Fibroblast of peridontal ligament (primary cell): ENCODE measurements at regions not wholly inside any gene's neighbourhood (a gene's known extent, or its start where the extent isn't known, plus 50 kb on each side); places are given as distances from the start of the nearest gene placed in this dataset.
A peak's percentile ranks its signal among the peaks of the same experiment; 100 is the strongest.

Source experiments
- DNase-seq: peaks from one replicate; pipeline ENCODE4 v3.0.0-alpha.2; 2010; ENCODE audit errors: extremely low read depth

- no peak for DNase-seq
Measured at GRCh38 chr4:114177628-114178027, 198.2 kb upstream of the ARSJ start.

GRCh38 chr4:114178392-114178791 lies 198.9 kb upstream of the ARSJ start:
- peak; percentile 28 for DNase-seq

GRCh38 chr4:114180481-114180880 lies 201.0 kb upstream of the ARSJ start:
- peak; percentile 83 for DNase-seq

DNA sequence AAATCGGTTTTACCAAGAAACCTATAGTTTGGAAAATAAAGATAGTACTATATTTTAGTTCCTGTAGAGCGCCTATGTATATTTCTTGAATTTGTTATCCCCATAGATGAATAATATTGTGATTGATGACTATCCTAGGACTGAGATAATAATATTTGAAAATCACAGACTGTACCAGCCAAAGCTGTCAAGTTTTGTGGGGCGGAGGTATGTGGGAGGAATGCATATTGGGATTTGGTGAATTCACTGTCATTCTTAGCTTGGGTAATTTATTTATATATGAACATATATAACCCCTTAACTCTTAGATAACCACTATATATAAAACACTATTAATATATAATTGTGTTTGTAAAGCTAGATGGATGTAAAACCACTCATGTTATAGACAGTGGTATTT lies 205.5 kb upstream of the ARSJ start:
- no peak for DNase-seq

DNA sequence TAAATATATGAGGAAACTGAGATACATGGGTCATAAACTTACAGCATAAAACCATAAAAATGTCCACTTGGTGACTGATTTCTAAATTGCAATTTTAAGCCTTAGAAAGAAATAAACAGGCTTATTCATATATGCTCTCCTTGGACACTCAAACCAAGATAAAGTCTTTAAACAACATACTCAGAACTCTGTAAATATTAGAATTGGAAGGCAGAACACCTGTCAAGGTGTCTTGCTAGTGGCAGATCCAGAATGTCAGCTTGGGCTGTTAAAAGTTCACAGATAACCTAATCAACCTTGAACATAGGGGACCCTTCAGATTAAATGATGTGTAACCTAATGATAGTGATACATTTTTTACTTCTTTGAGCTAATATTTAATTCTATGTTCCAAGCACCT lies 208.1 kb upstream of the ARSJ start:
- no peak for DNase-seq

- no peak for DNase-seq
Measured at GRCh38 chr4:114191496-114191895, 212.0 kb upstream of the ARSJ start.

DNA sequence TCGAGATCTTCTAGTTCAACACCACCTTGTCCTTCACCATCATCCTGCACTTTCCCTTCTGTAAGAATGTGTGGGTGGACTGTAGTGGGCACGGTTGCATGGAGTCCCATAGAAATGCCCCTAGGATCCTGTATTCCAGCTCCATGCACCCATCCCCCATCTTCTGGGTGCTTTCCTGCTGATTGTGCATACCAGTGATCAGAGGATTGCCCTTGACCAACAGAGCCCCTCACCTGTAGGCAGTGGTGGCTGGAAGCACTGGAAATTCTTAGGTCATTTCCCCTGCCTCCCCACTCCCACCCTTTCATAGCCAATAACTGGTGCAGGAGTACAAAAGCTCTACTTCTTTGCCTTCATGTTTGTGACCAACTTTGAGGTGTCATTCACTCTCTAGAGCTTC lies 213.4 kb upstream of the ARSJ start:
- no peak for DNase-seq

GRCh38 chr4:114193624-114194399 lies 214.4 kb upstream of the ARSJ start:
- DNase-seq, result peak; percentile 35

GRCh38 chr4:114196606-114197005 lies 217.2 kb upstream of the ARSJ start:
- DNase-seq, result no peak

DNA sequence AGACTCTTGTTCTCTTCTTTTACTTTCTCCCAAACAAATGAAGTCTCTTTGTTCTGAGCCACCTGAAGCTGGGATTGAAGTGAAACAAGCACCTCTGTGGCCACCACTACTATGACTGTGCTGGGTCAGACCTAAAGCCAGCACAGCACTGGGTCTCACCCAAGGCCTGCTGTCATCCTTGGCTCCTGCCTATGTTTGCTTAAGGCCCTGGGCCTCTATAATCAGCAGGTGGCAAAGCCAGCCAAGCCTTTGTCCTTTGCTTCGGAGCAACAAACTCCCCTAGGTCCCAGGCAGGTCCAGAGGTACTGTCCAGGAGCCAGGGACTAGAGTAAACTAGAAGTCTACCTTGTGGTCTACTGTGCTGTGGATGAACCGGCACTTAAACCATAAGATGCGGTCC lies 220.6 kb upstream of the ARSJ start:
- DNase-seq, result no peak

- no peak for DNase-seq
Measured at GRCh38 chr4:114205261-114205660, 225.8 kb upstream of the ARSJ start.

- DNase-seq, result peak; percentile 62
Measured at GRCh38 chr4:114208574-114209151, 229.2 kb upstream of the ARSJ start.

GRCh38 chr4:114209584-114209983 lies 230.1 kb upstream of the ARSJ start:
- no peak for DNase-seq

DNA sequence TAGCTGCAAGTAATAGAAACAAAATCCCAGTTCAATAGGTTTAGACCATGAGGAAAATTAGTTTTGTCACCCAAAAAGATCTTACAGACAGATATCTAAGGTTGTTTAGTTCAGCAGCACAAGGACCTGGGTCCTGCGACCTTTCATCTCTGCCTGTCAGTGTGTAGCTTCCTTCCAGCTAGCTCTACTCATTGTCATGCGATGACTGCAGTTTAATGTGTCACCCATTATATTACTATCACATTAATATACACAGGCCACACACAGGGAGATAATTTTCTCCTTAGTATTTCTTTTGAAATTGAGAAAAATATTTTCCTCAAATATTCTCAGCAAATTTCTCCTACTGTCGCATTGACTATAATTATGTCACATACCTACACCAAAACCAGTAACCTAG lies 232.1 kb upstream of the ARSJ start:
- no peak for DNase-seq

DNA sequence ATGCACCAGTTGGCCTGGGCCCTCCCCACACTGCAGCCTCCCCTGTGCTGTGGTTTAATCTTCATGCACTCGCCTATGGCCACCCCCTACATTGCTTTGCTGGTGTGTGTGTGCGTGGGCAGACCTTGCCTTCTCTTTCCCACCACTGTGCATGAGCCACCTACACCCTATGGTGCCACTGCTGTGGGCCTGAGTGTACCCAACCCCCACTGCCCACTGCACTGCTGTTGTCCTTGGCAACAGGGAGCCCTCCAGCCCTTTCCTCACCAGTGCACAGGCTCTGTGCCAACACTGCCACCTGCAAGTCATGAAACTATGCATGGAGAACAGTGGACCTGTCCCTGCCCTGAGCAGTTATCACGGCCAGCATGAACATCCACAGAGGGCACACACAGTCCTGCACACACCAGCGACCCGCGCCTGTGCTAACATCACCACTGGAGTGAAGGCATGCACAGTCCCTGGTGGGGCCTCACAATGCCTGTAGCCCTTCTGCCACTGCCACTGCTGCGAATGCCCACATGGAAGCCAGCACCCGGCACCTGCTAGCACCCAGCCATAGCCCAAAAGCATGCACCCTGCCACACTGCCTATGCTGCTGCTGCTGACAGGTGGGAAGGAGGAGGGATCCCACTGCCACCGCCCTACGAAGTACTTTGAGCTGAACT lies 237.8 kb upstream of the ARSJ start:
- no peak for DNase-seq

GRCh38 chr4:114223580-114223979 lies 244.1 kb upstream of the ARSJ start:
- DNase-seq, result no peak

GRCh38 chr4:114225436-114225835 lies 246.0 kb upstream of the ARSJ start:
- no peak for DNase-seq

GRCh38 chr4:114226179-114226578 lies 246.7 kb upstream of the ARSJ start:
- DNase-seq, result no peak

DNA sequence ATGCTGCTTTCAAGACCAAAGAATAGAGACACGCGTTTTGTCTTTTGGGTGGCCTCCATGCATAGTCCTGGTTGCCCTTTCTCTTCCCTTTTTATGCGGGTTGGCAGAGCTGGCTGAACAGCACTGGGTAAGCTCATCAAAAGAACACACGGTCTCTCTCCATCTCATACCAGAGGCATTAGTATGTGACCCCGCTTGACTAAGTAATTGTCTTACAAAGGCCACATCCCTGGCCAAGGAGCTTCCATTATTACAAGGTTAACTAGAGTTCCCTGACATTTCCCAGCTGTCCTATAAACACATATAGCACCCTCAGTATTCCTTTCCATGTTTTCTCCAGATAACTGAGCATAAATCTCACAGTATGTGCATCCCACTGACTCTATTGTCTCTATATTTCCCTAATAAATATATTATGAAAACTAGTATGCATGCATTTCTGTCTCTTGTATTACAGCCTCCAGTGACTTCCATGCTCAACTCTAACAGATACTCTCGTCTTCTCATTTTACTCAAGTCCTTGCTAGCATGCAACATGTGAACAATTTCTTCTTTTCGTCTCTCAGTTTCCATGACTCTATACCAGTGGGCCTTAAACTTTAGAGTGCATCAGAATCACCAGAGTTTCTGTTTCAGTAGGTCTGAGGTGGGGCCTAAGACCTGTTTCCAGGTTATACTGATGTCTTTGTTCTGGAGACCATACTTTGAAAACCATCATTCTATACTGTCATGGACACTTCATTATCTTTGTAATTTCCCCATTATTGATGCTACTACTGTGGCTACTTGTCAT lies 247.7 kb upstream of the ARSJ start:
- no peak for DNase-seq

DNA sequence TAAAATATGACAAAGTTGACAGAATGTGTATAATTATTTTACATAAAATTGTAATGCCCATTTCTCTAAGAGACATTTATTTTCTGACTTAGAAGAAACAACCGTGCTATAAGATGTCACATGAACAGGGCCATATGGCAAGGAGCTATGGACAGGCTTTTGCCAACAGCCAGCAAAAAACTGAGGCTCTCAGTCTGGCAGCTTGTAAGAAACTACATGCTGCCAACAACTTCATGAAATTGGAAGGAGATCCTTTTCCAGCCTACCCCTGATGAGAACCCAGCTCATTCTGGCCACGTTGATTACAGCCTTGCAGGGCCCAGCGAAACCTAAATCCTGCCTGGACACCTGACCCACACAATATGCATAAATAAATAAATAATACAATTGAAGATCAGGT lies 250.3 kb upstream of the ARSJ start:
- DNase-seq, result no peak

GRCh38 chr4:114236171-114236769 lies 256.8 kb upstream of the ARSJ start:
- DNase-seq, result no peak

DNA sequence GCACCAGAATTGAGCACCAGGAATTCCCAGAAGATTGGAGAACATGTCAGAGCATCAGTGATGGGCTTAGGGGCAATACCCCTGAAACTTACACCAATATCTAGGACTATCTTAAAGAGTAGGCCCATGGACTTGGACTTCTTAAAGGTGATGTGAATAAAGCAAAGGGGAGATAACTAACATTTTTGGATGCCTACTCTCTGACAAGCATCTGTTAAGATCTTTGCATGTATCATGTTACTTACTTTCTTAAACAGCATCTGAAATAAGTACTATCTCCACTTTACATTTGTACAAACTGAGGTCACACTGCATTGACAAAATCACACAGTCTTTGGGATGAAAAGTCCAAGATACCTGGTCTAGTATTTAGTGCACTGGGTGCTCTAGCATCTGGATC lies 258.6 kb upstream of the ARSJ start:
- DNase-seq, result no peak
